HFFc6 (cell line): ENCODE measurements at regions not wholly inside any gene's neighbourhood (a gene's known extent, or its start where the extent isn't known, plus 50 kb on each side); places are given as distances from the start of the nearest gene placed in this dataset.
"Not testable (repeated sequence)": the region's sequence is repeated elsewhere in the genome, so short reads cannot be mapped to it uniquely, and the experiment has no call there.

Experiments used
- DNase-seq: peaks from one replicate; pipeline ENCODE4 v3.0.0-alpha.2; 2018
- H3K27ac Mint-ChIP-seq: 2 replicates; pipeline ENCODE4 v1.8.0; 2020; ENCODE audit warnings: mild to moderate bottlenecking, mixed read lengths
- H3K27me3 Mint-ChIP-seq: 2 replicates; pipeline ENCODE4 v1.8.0; 2021; ENCODE audit warnings: mild to moderate bottlenecking, moderate library complexity, mixed read lengths; ENCODE audit not compliant: insufficient read depth
- H3K36me3 Mint-ChIP-seq: 2 replicates; pipeline ENCODE4 v1.8.0; 2021; ENCODE audit warnings: low read depth, mixed read lengths
- H3K4me1 Mint-ChIP-seq: 2 replicates; pipeline ENCODE4 v1.8.0; 2020; ENCODE audit warnings: low read depth, mixed read lengths
- H3K4me3 Mint-ChIP-seq: 2 replicates; pipeline ENCODE4 v1.8.0; 2020; ENCODE audit warnings: mild to moderate bottlenecking, moderate library complexity, mixed read lengths
- H3K9me3 Mint-ChIP-seq: 2 replicates; pipeline ENCODE4 v1.8.0; 2020; ENCODE audit warnings: mild to moderate bottlenecking, mixed read lengths
- TF ChIP-seq, protein P1 (sequence below): fragments of 200-600 bp; sonication (generic); IDR thresholded peaks from 2 replicates; pipeline ENCODE4 v1.5.0; 2021; ENCODE audit warnings: antibody characterized with exemption, mild to moderate bottlenecking

DNA sequence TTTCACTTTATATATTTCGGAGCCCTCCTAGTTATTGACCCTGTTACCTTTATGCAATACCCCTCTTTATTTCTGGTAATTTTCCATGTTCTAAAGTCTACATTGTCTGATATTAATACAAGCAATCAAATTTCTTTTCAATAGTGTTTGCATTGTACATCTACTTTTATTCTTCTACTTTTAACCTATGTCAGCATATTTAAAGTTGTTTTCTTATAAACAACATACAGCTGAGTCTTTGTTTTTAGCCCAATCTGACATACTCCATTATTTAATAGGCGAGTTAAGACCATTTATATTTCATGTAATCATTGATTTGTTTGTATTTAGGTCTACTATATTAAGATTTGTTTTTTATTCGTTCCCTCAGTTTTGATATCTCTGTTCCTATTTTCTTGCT, 108.5 kb upstream of the SPACA7 start:
- Mint-ChIP-seq H3K27ac (no peak overlapping the region), H3K36me3 (peaks cover 7% of the 10 kb centered on the region), H3K9me3 (peaks cover 50% of the 10 kb centered on the region), H3K4me1 (no peaks in the 10 kb centered on the region), H3K4me3 (no peak overlapping the region), H3K27me3 (no peaks in the 10 kb centered on the region)
- TF ChIP-seq, protein P1, sequence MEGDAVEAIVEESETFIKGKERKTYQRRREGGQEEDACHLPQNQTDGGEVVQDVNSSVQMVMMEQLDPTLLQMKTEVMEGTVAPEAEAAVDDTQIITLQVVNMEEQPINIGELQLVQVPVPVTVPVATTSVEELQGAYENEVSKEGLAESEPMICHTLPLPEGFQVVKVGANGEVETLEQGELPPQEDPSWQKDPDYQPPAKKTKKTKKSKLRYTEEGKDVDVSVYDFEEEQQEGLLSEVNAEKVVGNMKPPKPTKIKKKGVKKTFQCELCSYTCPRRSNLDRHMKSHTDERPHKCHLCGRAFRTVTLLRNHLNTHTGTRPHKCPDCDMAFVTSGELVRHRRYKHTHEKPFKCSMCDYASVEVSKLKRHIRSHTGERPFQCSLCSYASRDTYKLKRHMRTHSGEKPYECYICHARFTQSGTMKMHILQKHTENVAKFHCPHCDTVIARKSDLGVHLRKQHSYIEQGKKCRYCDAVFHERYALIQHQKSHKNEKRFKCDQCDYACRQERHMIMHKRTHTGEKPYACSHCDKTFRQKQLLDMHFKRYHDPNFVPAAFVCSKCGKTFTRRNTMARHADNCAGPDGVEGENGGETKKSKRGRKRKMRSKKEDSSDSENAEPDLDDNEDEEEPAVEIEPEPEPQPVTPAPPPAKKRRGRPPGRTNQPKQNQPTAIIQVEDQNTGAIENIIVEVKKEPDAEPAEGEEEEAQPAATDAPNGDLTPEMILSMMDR, result no peak
- DNase-seq, result no peak

DNA sequence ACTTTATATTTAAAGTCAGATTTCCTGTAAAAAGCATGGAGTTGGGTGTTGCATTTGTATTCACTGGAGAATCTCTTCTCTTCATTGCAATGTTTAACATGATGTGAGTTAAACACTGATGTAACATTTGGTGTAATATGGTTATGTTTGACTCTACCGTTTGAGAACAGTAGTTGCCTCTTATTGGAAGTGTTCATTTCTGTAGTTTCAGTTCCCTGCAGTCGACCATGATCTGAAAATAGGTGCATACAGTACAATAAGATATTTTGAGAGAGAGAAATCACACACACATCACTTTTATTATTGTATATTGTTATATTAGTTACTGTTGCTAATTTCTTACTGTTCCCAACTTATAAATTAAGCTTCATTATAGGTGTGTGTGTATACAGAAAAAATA, 105.2 kb upstream of the SPACA7 start:
- Mint-ChIP-seq H3K27ac (no peak overlapping the region), H3K27me3 (no peaks in the 10 kb centered on the region), H3K36me3 (peaks cover 11% of the 10 kb centered on the region), H3K4me3 (no peak overlapping the region), H3K9me3 (peaks cover 59% of the 10 kb centered on the region), H3K4me1 (no peaks in the 10 kb centered on the region)
- no peak for DNase-seq
- TF ChIP-seq, protein P1, result no peak

DNA sequence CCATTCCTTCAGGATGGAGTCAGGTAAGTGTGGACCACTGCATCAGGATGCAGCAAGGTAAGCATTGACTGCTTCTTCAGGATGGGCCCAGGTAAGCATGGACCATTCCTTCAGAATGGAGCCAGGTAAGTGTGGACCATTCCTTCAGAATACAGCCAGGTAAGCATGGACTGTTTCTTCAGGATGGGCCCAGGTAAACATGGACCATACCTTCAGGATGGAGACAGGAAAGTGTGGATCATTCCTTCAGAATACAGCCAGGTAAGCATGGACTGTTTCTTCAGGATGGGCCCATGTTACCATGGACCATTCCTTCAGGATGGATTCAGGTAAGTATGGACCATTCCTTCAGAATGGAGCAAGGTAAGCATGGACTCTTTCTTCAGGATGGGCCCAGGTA, 89.4 kb upstream of the SPACA7 start:
- H3K9me3 Mint-ChIP-seq, H3K27me3 Mint-ChIP-seq, H3K27ac Mint-ChIP-seq, H3K4me1 Mint-ChIP-seq, H3K36me3 Mint-ChIP-seq, DNase-seq, H3K4me3 Mint-ChIP-seq: not testable (repeated sequence)

DNA sequence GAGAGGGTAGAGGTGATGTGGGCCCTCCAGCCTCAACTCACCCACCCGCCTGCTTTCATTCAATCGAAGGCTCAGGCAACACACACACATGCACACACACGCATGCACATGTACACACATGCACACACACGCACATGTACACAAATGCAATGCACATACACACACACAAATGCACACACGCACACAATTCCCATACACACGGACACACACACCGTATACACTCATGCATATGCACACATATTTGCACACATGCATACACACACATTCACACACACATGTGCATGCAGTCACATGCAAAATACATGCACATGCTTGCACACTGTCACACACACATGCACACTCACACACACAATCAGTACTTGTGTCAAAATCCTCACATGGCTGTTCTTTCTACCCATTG, 55.9 kb upstream of the SPACA7 start:
- TF ChIP-seq, protein P1, result no peak
- no peak overlapping the region for H3K27ac Mint-ChIP-seq
- H3K4me3 Mint-ChIP-seq, result no peak overlapping the region
- no peak for DNase-seq
- peaks cover 17% of the 10 kb centered on the region; the same call in 1 of the 2 replicates for H3K36me3 Mint-ChIP-seq
- no peaks in the 10 kb centered on the region for H3K4me1 Mint-ChIP-seq
- H3K27me3 Mint-ChIP-seq, result peaks cover 2% of the 10 kb centered on the region; the same call in 1 of the 2 replicates
- H3K9me3 Mint-ChIP-seq, result peaks cover 49% of the 10 kb centered on the region

DNA sequence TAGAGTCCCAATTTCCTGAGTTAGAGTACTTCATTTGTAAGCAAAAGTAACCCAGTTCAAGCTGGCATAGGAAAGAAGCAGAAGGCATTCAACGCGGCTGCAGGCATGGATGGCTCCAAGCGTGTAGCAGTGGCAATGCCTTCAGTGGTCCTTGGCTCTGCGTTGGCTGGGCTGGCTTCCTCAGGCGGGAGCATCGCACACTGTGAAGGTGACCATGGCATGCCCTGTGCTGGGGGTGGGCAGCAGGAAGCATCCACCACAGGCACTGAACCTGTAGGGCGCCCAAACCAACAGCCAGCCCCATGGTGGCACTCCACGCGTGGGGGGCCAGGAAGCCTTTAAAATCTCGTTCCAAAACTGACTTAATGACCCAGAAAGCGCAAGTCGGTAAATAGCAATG, 53.6 kb upstream of the SPACA7 start:
- Mint-ChIP-seq H3K27me3 (peaks cover 2% of the 10 kb centered on the region; the same call in 1 of the 2 replicates), H3K4me1 (no peaks in the 10 kb centered on the region), H3K4me3 (no peak overlapping the region), H3K36me3 (peaks cover 9% of the 10 kb centered on the region; the same call in 1 of the 2 replicates), H3K27ac (no peak overlapping the region), H3K9me3 (peaks cover 52% of the 10 kb centered on the region)
- TF ChIP-seq, protein P1, result no peak
- DNase-seq, result no peak

DNA sequence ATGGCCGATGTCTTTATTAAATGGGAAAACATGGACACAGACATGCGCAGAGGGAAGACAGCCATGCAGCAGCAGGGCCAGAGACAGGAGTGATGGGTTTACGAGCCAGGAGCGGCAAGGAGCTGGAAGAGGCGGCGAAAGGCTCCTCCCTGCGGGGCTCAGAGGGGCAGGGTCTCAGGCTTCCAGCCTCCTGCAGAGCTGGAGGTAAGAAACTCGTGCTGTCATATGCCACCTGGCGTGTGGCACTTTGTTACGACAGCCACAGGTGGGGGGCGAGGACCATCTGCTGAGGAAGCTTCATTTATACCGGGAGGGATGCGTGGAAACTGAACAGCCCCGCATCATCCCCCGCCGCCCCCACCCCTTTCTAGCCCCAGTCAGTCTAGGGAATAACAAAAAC, 52.0 kb upstream of the SPACA7 start:
- Mint-ChIP-seq H3K4me3 (no peak overlapping the region), H3K36me3 (peaks cover 5% of the 10 kb centered on the region; the same call in 1 of the 2 replicates), H3K27ac (no peak overlapping the region), H3K27me3 (peaks cover 2% of the 10 kb centered on the region; the same call in 1 of the 2 replicates), H3K4me1 (no peaks in the 10 kb centered on the region), H3K9me3 (peaks cover 50% of the 10 kb centered on the region)
- no peak for DNase-seq
- TF ChIP-seq, protein P1, result no peak
